ENCODE measurements at regions not wholly inside any gene's neighbourhood (a gene's known extent, or its start where the extent isn't known, plus 50 kb on each side); places are given as distances from the start of the nearest gene placed in this dataset.

GRCh38 chr6:23584134-23584763 is 541.8 kb upstream of the NRSN1 start:
- Histone ChIP-seq H3K27me3 (no peaks in the 10 kb centered on the region), H3K4me3 (replicated peaks in 1 of 3) (no peak overlapping the region), H3K27ac (no peak overlapping the region), H3K36me3 (no peaks in the 10 kb centered on the region), H3K4me1 (no peaks in the 10 kb centered on the region), H3K9me3 (no peaks in the 10 kb centered on the region)
- WGBS, 2 donors, result 66 to 68% methylated on average over 5 of the region's 5 CpGs
- intact Hi-C loops (cut with DNase I), result no loop called here
- TF ChIP-seq POLR2A (IDR thresholded peaks at IDR 0.05) (no peak), CTCF (IDR thresholded peaks at IDR 0.05) (no peak)
- DNase-seq, result no peak

GRCh38 chr6:23587582-23587981 is 538.4 kb upstream of the NRSN1 start:
- no peak for DNase-seq

GRCh38 chr6:23589811-23590210 is 536.2 kb upstream of the NRSN1 start:
- 44 to 83% methylated on average over 2 of the region's 2 CpGs for WGBS, 2 donors
- intact Hi-C loops (cut with DNase I), result no loop called here
- TF ChIP-seq CTCF (IDR thresholded peaks at IDR 0.05) (no peak), POLR2A (IDR thresholded peaks at IDR 0.05) (no peak)

More at GRCh38 chr6:23587582-23587981, 538.4 kb upstream of the NRSN1 start:
- no peaks in the 10 kb centered on the region for H3K27me3 ChIP-seq
- no peak overlapping the region for H3K4me3 ChIP-seq (replicated peaks in 1 of 3)
- intact Hi-C loops (cut with DNase I), result no loop called here
- H3K27ac ChIP-seq, result no peak overlapping the region
- no peaks in the 10 kb centered on the region for H3K4me1 ChIP-seq
- H3K36me3 ChIP-seq, result no peaks in the 10 kb centered on the region
- WGBS, 2 donors, result 22 to 25% methylated on average over 1 of the region's 1 CpG
- TF ChIP-seq CTCF (IDR thresholded peaks at IDR 0.05) (no peak), POLR2A (IDR thresholded peaks at IDR 0.05) (no peak)
- no peaks in the 10 kb centered on the region for H3K9me3 ChIP-seq

GRCh38 chr6:23590498-23591126 is 535.4 kb upstream of the NRSN1 start:
- 47 to 56% methylated on average over 1 of the region's 1 CpG for WGBS, 2 donors
- TF ChIP-seq CTCF (IDR thresholded peaks at IDR 0.05), result no peak
- no peak for TF ChIP-seq POLR2A (IDR thresholded peaks at IDR 0.05)
- no peak for DNase-seq

More at GRCh38 chr6:23589811-23590210, 536.2 kb upstream of the NRSN1 start:
- no peak overlapping the region for H3K4me3 ChIP-seq (replicated peaks in 1 of 3)
- H3K27me3 ChIP-seq, result no peaks in the 10 kb centered on the region
- no peaks in the 10 kb centered on the region for H3K4me1 ChIP-seq
- H3K9me3 ChIP-seq, result no peaks in the 10 kb centered on the region
- no peak overlapping the region for H3K27ac ChIP-seq
- no peak for DNase-seq
- no peaks in the 10 kb centered on the region for H3K36me3 ChIP-seq

GRCh38 chr6:23591761-23592160 is 534.3 kb upstream of the NRSN1 start:
- Histone ChIP-seq H3K27ac (no peak overlapping the region), H3K27me3 (no peaks in the 10 kb centered on the region), H3K9me3 (no peaks in the 10 kb centered on the region), H3K4me1 (no peaks in the 10 kb centered on the region), H3K36me3 (no peaks in the 10 kb centered on the region), H3K4me3 (replicated peaks in 1 of 3) (no peak overlapping the region)
- intact Hi-C loops (cut with DNase I), result no loop called here
- WGBS, 2 donors, result 94 to 96% methylated on average over 4 of the region's 4 CpGs
- TF ChIP-seq CTCF (IDR thresholded peaks at IDR 0.05), result no peak
- TF ChIP-seq POLR2A (IDR thresholded peaks at IDR 0.05), result no peak
- no peak for DNase-seq

More at GRCh38 chr6:23590498-23591126, 535.4 kb upstream of the NRSN1 start:
- intact Hi-C loops (cut with DNase I), result no loop called here
- H3K4me3 ChIP-seq (replicated peaks in 1 of 3), result no peak overlapping the region
- no peaks in the 10 kb centered on the region for H3K27me3 ChIP-seq
- H3K36me3 ChIP-seq, result no peaks in the 10 kb centered on the region
- no peaks in the 10 kb centered on the region for H3K9me3 ChIP-seq
- H3K27ac ChIP-seq, result no peak overlapping the region
- no peaks in the 10 kb centered on the region for H3K4me1 ChIP-seq

All from thyroid gland (tissue), 4 donors.